ENCODE measurements at regions not wholly inside any gene's neighbourhood (a gene's known extent, or its start where the extent isn't known, plus 50 kb on each side); places are given as distances from the start of the nearest gene placed in this dataset.

- DNase-seq: no peak
- Mint-ChIP-seq H3K27ac (ENCODE audit: unreplicated experiment) (no peak overlapping the region), H3K27me3 (ENCODE audit: insufficient read depth, unreplicated experiment) (no peaks in the 10 kb centered on the region), H3K4me1 (ENCODE audit: low read depth, unreplicated experiment) (no peaks in the 10 kb centered on the region), H3K36me3 (ENCODE audit: insufficient read depth, unreplicated experiment) (no peaks in the 10 kb centered on the region), H3K9me3 (ENCODE audit: unreplicated experiment) (peaks cover 6% of the 10 kb centered on the region), H3K4me3 (ENCODE audit: unreplicated experiment) (no peak overlapping the region)
- intact Hi-C loops (cut with micrococcal nuclease; ENCODE audit: unreplicated experiment): no loop called here
- no TSS peak for BruUV-seq (replicated peaks)
- no peak for TF ChIP-seq CTCF (IDR thresholded peaks at IDR 0.05; ENCODE audit: insufficient read depth in 1 of 2, low read depth in 1 of 2, low read length in 1 of 2, severe bottlenecking in 1 of 2, unreplicated experiment in 1 of 2)
- ChIA-PET CTCF (no interaction called here), POLR2A (interaction anchor here (0.6 kb wide), 2 partner anchors 82 to 284 kb away, joined by 3 read pairs; no protein-coding TSS in a partner anchor)
- H3K27me3 ChIP-seq (replicated peaks; ENCODE audit: control insufficient read depth, insufficient read depth, low read length): no peaks in the 10 kb centered on the region
- no peaks in the 10 kb centered on the region for H3K9me3 ChIP-seq
- no peak overlapping the region for H3K4me3 ChIP-seq (ENCODE audit: low read depth, low read length)
- no peaks in the 10 kb centered on the region for H3K36me3 ChIP-seq (ENCODE audit: control insufficient read depth, insufficient read depth, low read length)
- H3K4me1 ChIP-seq: no peaks in the 10 kb centered on the region
These were observed 291.7 kb upstream of the SATB1 start for GRCh38 chr3:18716821-18717220.

DNA sequence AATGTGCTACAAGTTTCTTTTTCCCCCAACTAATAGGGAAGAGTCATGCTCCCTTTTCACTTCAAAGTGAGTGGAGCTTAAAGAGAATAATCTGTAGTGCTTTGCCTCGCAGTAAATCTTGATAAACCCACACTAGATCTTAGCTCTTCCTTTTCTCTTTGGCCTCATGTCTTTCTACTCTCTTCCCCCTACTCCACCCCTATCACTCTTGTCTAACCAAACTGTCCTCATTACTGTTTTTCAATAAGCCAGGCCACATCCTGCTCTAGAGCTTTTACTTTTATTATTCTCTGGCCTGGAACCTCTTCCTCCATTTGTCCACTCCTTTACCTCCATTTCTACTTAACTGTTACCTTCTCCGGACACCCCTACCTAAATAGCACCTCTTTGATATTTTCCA, 291.0 kb upstream of the SATB1 start:
- Histone ChIP-seq H3K27me3 (replicated peaks; ENCODE audit: control insufficient read depth, insufficient read depth, low read length) (no peaks in the 10 kb centered on the region), H3K9me3 (no peaks in the 10 kb centered on the region), H3K4me1 (no peaks in the 10 kb centered on the region), H3K36me3 (ENCODE audit: control insufficient read depth, insufficient read depth, low read length) (no peaks in the 10 kb centered on the region), H3K4me3 (ENCODE audit: low read depth, low read length) (no peak overlapping the region)
- Mint-ChIP-seq H3K27ac (ENCODE audit: unreplicated experiment) (no peak overlapping the region), H3K9me3 (ENCODE audit: unreplicated experiment) (peaks cover 6% of the 10 kb centered on the region), H3K27me3 (ENCODE audit: insufficient read depth, unreplicated experiment) (no peaks in the 10 kb centered on the region), H3K4me1 (ENCODE audit: low read depth, unreplicated experiment) (no peaks in the 10 kb centered on the region), H3K36me3 (ENCODE audit: insufficient read depth, unreplicated experiment) (no peaks in the 10 kb centered on the region), H3K4me3 (ENCODE audit: unreplicated experiment) (no peak overlapping the region)
- ChIA-PET CTCF (no interaction called here), POLR2A (no interaction called here)
- no peak for TF ChIP-seq CTCF (IDR thresholded peaks at IDR 0.05; ENCODE audit: insufficient read depth in 1 of 2, low read depth in 1 of 2, low read length in 1 of 2, severe bottlenecking in 1 of 2, unreplicated experiment in 1 of 2)
- intact Hi-C loops (cut with micrococcal nuclease; ENCODE audit: unreplicated experiment): no loop called here
- no TSS peak for BruUV-seq (replicated peaks)
- no peak for DNase-seq

DNA sequence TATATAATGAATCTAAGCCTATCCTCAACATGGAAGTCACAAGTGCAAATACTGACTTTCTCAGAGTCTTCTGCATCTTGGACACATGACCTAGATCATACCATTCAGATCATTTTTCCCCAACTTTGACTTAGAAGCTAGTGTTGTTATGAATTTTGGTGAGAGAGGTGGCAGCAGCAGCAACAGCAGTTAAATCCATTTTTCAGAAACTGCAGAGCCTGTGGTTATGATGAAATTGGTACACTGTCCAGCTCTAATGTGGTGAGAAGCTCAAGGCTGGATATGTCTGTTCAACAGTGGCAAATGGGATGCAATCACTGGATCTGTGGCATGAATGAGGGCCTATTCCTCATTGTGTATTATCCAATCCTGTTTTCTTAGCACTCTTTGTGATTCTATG, 290.1 kb upstream of the SATB1 start:
- Mint-ChIP-seq H3K4me3 (ENCODE audit: unreplicated experiment) (no peak overlapping the region), H3K27me3 (ENCODE audit: insufficient read depth, unreplicated experiment) (no peaks in the 10 kb centered on the region), H3K4me1 (ENCODE audit: low read depth, unreplicated experiment) (no peaks in the 10 kb centered on the region), H3K27ac (ENCODE audit: unreplicated experiment) (no peak overlapping the region), H3K36me3 (ENCODE audit: insufficient read depth, unreplicated experiment) (no peaks in the 10 kb centered on the region), H3K9me3 (ENCODE audit: unreplicated experiment) (peaks cover 6% of the 10 kb centered on the region)
- Histone ChIP-seq H3K27me3 (replicated peaks; ENCODE audit: control insufficient read depth, insufficient read depth, low read length) (no peaks in the 10 kb centered on the region), H3K9me3 (no peaks in the 10 kb centered on the region), H3K36me3 (ENCODE audit: control insufficient read depth, insufficient read depth, low read length) (no peaks in the 10 kb centered on the region), H3K4me3 (ENCODE audit: low read depth, low read length) (no peak overlapping the region), H3K4me1 (no peaks in the 10 kb centered on the region)
- DNase-seq: no peak
- TF ChIP-seq CTCF (IDR thresholded peaks at IDR 0.05; ENCODE audit: insufficient read depth in 1 of 2, low read depth in 1 of 2, low read length in 1 of 2, severe bottlenecking in 1 of 2, unreplicated experiment in 1 of 2): no peak
- POLR2A ChIA-PET: no interaction called here
- no TSS peak for BruUV-seq (replicated peaks)
- intact Hi-C loops (cut with micrococcal nuclease; ENCODE audit: unreplicated experiment): no loop called here
- CTCF ChIA-PET: no interaction called here

Measured in Caco-2 (cell line).